ENCODE measurements at regions not wholly inside any gene's neighbourhood (a gene's known extent, or its start where the extent isn't known, plus 50 kb on each side); places are given as distances from the start of the nearest gene placed in this dataset.
"Not testable (repeated sequence)": the region's sequence is repeated elsewhere in the genome, so short reads cannot be mapped to it uniquely, and the experiment has no call there.

DNA sequence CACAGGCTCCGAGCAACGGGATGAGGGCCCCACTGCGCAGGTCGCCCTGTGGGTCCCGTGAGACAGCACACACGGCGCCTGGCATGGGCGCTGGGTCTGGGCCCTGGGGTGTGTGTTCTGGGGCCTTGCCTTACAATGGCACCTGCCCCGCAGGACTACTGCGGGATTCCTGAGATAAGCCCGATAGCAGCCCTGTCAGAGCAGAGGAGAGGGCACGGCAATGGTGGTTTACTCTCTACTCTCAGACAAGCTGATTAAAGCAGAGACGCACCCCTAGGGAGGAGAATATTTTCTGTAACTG is 151.1 kb downstream of the NPIPB11 start:
- not testable (repeated sequence) for TF ChIP-seq POLR2A (IDR thresholded peaks at IDR 0.05; ENCODE audit: low read length); GATA1 (IDR thresholded peaks at IDR 0.05; ENCODE audit: low read depth, low read length)
